ENCODE measurements at regions not wholly inside any gene's neighbourhood (a gene's known extent, or its start where the extent isn't known, plus 50 kb on each side); places are given as distances from the start of the nearest gene placed in this dataset.

DNA sequence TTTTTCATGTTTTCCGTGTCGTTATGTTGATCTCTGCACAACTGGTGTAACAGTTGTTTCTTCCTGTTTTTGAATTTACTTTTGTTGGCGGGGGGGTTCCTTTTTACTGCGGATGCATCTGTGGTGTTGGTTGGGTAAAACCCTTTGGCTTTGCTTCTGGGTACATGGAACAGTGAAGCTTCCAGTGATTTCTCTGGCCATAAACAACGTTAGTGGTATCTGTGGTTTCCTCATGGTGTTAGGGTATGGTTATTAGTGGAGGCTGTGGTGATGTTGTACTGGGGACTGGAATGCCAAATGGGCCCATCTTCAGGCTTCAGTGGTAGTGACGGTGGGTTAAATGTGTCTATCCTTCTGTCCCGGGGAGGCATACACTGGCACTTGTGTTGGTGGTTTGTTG lies 285.4 kb upstream of the ZNF804A start:
- TF ChIP-seq RAD21 (IDR thresholded peaks at IDR 0.05; ENCODE audit: low read depth) (no peak), EP300 (IDR thresholded peaks at IDR 0.05; ENCODE audit: borderline replicate concordance) (no peak), TAF1 (IDR thresholded peaks at IDR 0.05; ENCODE audit: low read depth) (no peak)
